Mesenchymal stem cell (in vitro differentiated cells and primary cell): ENCODE measurements at regions not wholly inside any gene's neighbourhood (a gene's known extent, or its start where the extent isn't known, plus 50 kb on each side); places are given as distances from the start of the nearest gene placed in this dataset.
A peak's percentile ranks its signal among the peaks of the same experiment; 100 is the strongest.

Source experiments
- DNase-seq: peaks from one replicate; pipeline ENCODE4 v3.0.0-alpha.2; 2013
- H2AFZ ChIP-seq: one replicate; pipeline ENCODE4 v1.6.1; 2013; ENCODE audit warnings: low read depth, mild to moderate bottlenecking, control low read depth, inconsistent platforms, low read length, moderate library complexity
- H2AK5ac ChIP-seq: 2 replicates; pipeline ENCODE4 v1.6.1; 2013; ENCODE audit warnings: low read length, moderate library complexity, mild to moderate bottlenecking, inconsistent platforms; ENCODE audit not compliant: severe bottlenecking
- H2BK120ac ChIP-seq: one replicate; pipeline ENCODE4 v1.6.1; 2013; ENCODE audit warnings: low read depth, mild to moderate bottlenecking, inconsistent platforms, low read length, moderate library complexity
- H2BK12ac ChIP-seq, 2 experiments: one replicate each; pipeline ENCODE4 v1.6.1; 2013; ENCODE audit warnings: inconsistent platforms in 2 of 2, low read length in 2 of 2, mild to moderate bottlenecking in 2 of 2, moderate library complexity in 2 of 2, control low read depth in 1 of 2
- H2BK15ac ChIP-seq: one replicate; pipeline ENCODE4 v1.6.1; 2013; ENCODE audit warnings: mild to moderate bottlenecking, low read depth, inconsistent platforms; ENCODE audit not compliant: poor library complexity, severe bottlenecking
- H2BK5ac ChIP-seq: 2 replicates; pipeline ENCODE4 v1.6.1; 2013; ENCODE audit warnings: low read depth, mild to moderate bottlenecking, low read length, control low read depth, inconsistent platforms; ENCODE audit not compliant: poor library complexity, severe bottlenecking
- H3K14ac ChIP-seq, 2 experiments: one replicate each; pipeline ENCODE4 v1.6.1; 2013; ENCODE audit warnings: inconsistent platforms in 2 of 2, low read length in 2 of 2, control low read depth in 1 of 2, mild to moderate bottlenecking in 1 of 2, moderate library complexity in 1 of 2
- H3K18ac ChIP-seq, 2 experiments: one replicate each; pipeline ENCODE4 v1.6.1; 2013; ENCODE audit warnings: inconsistent platforms in 2 of 2, low read length in 2 of 2, control low read depth in 1 of 2, low read depth in 1 of 2, mild to moderate bottlenecking in 1 of 2
- H3K23ac ChIP-seq, 2 experiments: one replicate each; pipeline ENCODE4 v1.6.1; 2013; ENCODE audit warnings: inconsistent platforms in 2 of 2, low read length in 2 of 2, mild to moderate bottlenecking in 2 of 2, moderate library complexity in 2 of 2, control low read depth in 1 of 2
- H3K27ac ChIP-seq: 2 replicates; pipeline ENCODE4 v1.5.1; 2013; ENCODE audit warnings: mild to moderate bottlenecking, moderate library complexity, low read length, control low read depth, inconsistent platforms; ENCODE audit not compliant: poor library complexity, severe bottlenecking
- H3K27me3 ChIP-seq, 2 experiments: 2 replicates each; pipeline versions ENCODE4 v1.6.1 to v1.7.0; 2013; ENCODE audit warnings: low read length in 2 of 2, mild to moderate bottlenecking in 2 of 2, moderate library complexity in 2 of 2, control low read depth in 1 of 2, inconsistent platforms in 1 of 2; ENCODE audit not compliant: control insufficient read depth in 1 of 2, insufficient read depth in 1 of 2
- H3K36me3 ChIP-seq, 2 experiments: 2 replicates each; pipeline versions ENCODE4 v1.6.1 to v1.7.0; 2013; ENCODE audit warnings: low read length in 2 of 2, control low read depth in 1 of 2, inconsistent platforms in 1 of 2, low read depth in 1 of 2, mild to moderate bottlenecking in 1 of 2; ENCODE audit not compliant: insufficient read depth in 2 of 2, control insufficient read depth in 1 of 2
- H3K4ac ChIP-seq, 2 experiments: one replicate each; pipeline ENCODE4 v1.6.1; 2013; ENCODE audit warnings: inconsistent platforms in 2 of 2, low read length in 2 of 2, mild to moderate bottlenecking in 2 of 2, moderate library complexity in 2 of 2, control low read depth in 1 of 2, low read depth in 1 of 2
- H3K4me1 ChIP-seq: 2 replicates; pipeline ENCODE4 v1.6.1; 2013; ENCODE audit warnings: low read depth, low read length, control low read depth; ENCODE audit not compliant: control insufficient read depth, insufficient read depth
- H3K4me2 ChIP-seq: 2 replicates; pipeline ENCODE4 v1.6.1; 2013; ENCODE audit warnings: low read length, mild to moderate bottlenecking, inconsistent platforms; ENCODE audit not compliant: poor library complexity, severe bottlenecking
- H3K4me3 ChIP-seq, 2 experiments: 2 replicates each; pipeline versions ENCODE4 v1.5.1 to v1.7.0; 2013; ENCODE audit warnings: low read length in 2 of 2, mild to moderate bottlenecking in 2 of 2, control low read depth in 1 of 2, low read depth in 1 of 2; ENCODE audit not compliant: insufficient read depth in 1 of 2
- H3K79me1 ChIP-seq: replicated peaks from 2 replicates; pipeline ENCODE4 v1.6.1; 2013; ENCODE audit warnings: mild to moderate bottlenecking, control low read depth, low read length, inconsistent platforms; ENCODE audit not compliant: poor library complexity, severe bottlenecking
- H3K9ac ChIP-seq: 2 replicates; pipeline ENCODE4 v1.7.0; 2013; ENCODE audit warnings: mild to moderate bottlenecking, low read length, moderate library complexity
- H3K9me3 ChIP-seq: 2 replicates; pipeline ENCODE4 v1.7.0; 2013; ENCODE audit warnings: mild to moderate bottlenecking, low read length; ENCODE audit not compliant: control insufficient read depth
- H4K8ac ChIP-seq: one replicate; pipeline ENCODE4 v1.6.1; 2013; ENCODE audit warnings: inconsistent platforms, mild to moderate bottlenecking, low read length, moderate library complexity
- H4K91ac ChIP-seq: one replicate; pipeline ENCODE4 v1.6.1; 2013; ENCODE audit warnings: mild to moderate bottlenecking, low read length, inconsistent platforms
- WGBS: methylation state at CpG from one replicate; pipeline ENCODE4 v1.1.7; 2013; ENCODE audit warnings: mixed read lengths; 5-methylcytosine and 5-hydroxymethylcytosine counted together

GRCh38 chr17:77862890-77863813 is 95.4 kb upstream of the TNRC6C start:
- Histone ChIP-seq H3K4me3 (no peak overlapping the region), H3K14ac (no peak overlapping the region), H3K9ac (no peak overlapping the region), H2BK120ac (no peak overlapping the region), H2BK5ac (no peak overlapping the region), H4K91ac (no peak overlapping the region), H2AFZ (no peak overlapping the region), H3K9me3 (no peaks in the 10 kb centered on the region), H3K79me1 (no peaks in the 10 kb centered on the region), H2BK12ac (no peak overlapping the region), H3K4me2 (no peak overlapping the region), H3K4ac (no peak overlapping the region), H3K36me3 (no peaks in the 10 kb centered on the region), H3K27me3 (peaks cover 41 to 59% of the 10 kb centered on the region in 2 experiments), H3K4me1 (no peaks in the 10 kb centered on the region), H2BK15ac (no peak overlapping the region), H3K27ac (no peak overlapping the region), H3K18ac (no peak overlapping the region), H3K23ac (no peak overlapping the region), H2AK5ac (no peak overlapping the region), H4K8ac (no peak overlapping the region)
- DNase-seq, result no peak
- WGBS, result 90% methylated on average over 10 of the region's 14 CpGs

- Histone ChIP-seq H3K79me1 (no peaks in the 10 kb centered on the region), H3K4ac (no peak overlapping the region), H2BK120ac (no peak overlapping the region), H4K91ac (no peak overlapping the region), H3K14ac (no peak overlapping the region), H3K27me3 (peaks cover 38 to 60% of the 10 kb centered on the region in 2 experiments), H3K18ac (no peak overlapping the region), H2BK5ac (no peak overlapping the region), H2AFZ (no peak overlapping the region), H3K9ac (no peak overlapping the region), H3K36me3 (no peaks in the 10 kb centered on the region), H3K4me3 (no peak overlapping the region), H4K8ac (no peak overlapping the region), H3K4me1 (no peaks in the 10 kb centered on the region), H3K4me2 (no peak overlapping the region), H3K9me3 (no peaks in the 10 kb centered on the region), H2AK5ac (no peak overlapping the region), H2BK15ac (no peak overlapping the region), H3K23ac (no peak overlapping the region), H3K27ac (no peak overlapping the region), H2BK12ac (no peak overlapping the region)
- WGBS, result 52% methylated on average over 12 of the region's 12 CpGs
- no peak for DNase-seq
Measured at GRCh38 chr17:77863814-77864161, 94.7 kb upstream of the TNRC6C start.

- Histone ChIP-seq H4K8ac (no peak overlapping the region), H2BK15ac (no peak overlapping the region), H2BK12ac (no peak overlapping the region), H3K36me3 (no peaks in the 10 kb centered on the region), H2AK5ac (no peak overlapping the region), H2BK120ac (no peak overlapping the region), H4K91ac (no peak overlapping the region), H3K4me3 (peak overlapping the region in 1 of 2 experiments; percentile 46), H3K4me2 (no peak overlapping the region), H3K79me1 (no peaks in the 10 kb centered on the region), H3K27ac (no peak overlapping the region), H3K9me3 (no peaks in the 10 kb centered on the region), H3K4me1 (no peaks in the 10 kb centered on the region), H3K27me3 (peaks cover 37 to 59% of the 10 kb centered on the region in 2 experiments), H2AFZ (no peak overlapping the region), H2BK5ac (no peak overlapping the region), H3K9ac (no peak overlapping the region), H3K14ac (no peak overlapping the region), H3K23ac (no peak overlapping the region), H3K18ac (no peak overlapping the region), H3K4ac (no peak overlapping the region)
- 79% methylated on average over 17 of the region's 21 CpGs for WGBS
- DNase-seq, result no peak
Measured at GRCh38 chr17:77864234-77865111, 94.0 kb upstream of the TNRC6C start.

- Histone ChIP-seq H3K4me3 (peak overlapping the region in 1 of 2 experiments; percentile 46), H4K8ac (no peak overlapping the region), H3K27ac (no peak overlapping the region), H2BK120ac (no peak overlapping the region), H3K9me3 (no peaks in the 10 kb centered on the region), H2BK15ac (no peak overlapping the region), H3K36me3 (no peaks in the 10 kb centered on the region), H2BK5ac (no peak overlapping the region), H3K9ac (peak overlapping the region; percentile 29), H3K4me2 (no peak overlapping the region), H3K79me1 (no peaks in the 10 kb centered on the region), H2AFZ (no peak overlapping the region), H2BK12ac (no peak overlapping the region), H2AK5ac (no peak overlapping the region), H4K91ac (no peak overlapping the region), H3K4ac (no peak overlapping the region), H3K18ac (no peak overlapping the region), H3K27me3 (peaks cover 38 to 64% of the 10 kb centered on the region in 2 experiments), H3K14ac (no peak overlapping the region), H3K23ac (no peak overlapping the region), H3K4me1 (no peaks in the 10 kb centered on the region)
- WGBS, result 79% methylated on average over 20 of the region's 22 CpGs
- DNase-seq, result no peak
Measured at GRCh38 chr17:77865112-77865611, 93.3 kb upstream of the TNRC6C start.
